HG02763 (cell line): ENCODE measurements at regions not wholly inside any gene's neighbourhood (a gene's known extent, or its start where the extent isn't known, plus 50 kb on each side); places are given as distances from the start of the nearest gene placed in this dataset.
A peak's percentile ranks its signal among the peaks of the same experiment; 100 is the strongest.
"Not testable (repeated sequence)": the region's sequence is repeated elsewhere in the genome, so short reads cannot be mapped to it uniquely, and the experiment has no call there.

Experiments
- ATAC-seq: cut with Tn5 transposase; IDR thresholded peaks from one replicate; pipeline ENCODE4 v1.9.1; 2021; ENCODE audit warnings: mild to moderate bottlenecking, moderate library complexity; ENCODE audit not compliant: unreplicated experiment

- ATAC-seq = no peak
These were observed 543.6 kb downstream of the EDEM1 start for GRCh38 chr3:5731100-5731499.

- ATAC-seq = no peak
These were observed 544.6 kb downstream of the EDEM1 start for GRCh38 chr3:5732081-5732480.

GRCh38 chr3:5733995-5734394, 546.5 kb downstream of the EDEM1 start:
- ATAC-seq = no peak

GRCh38 chr3:5735896-5736295, 548.4 kb downstream of the EDEM1 start:
- ATAC-seq = no peak

- ATAC-seq = no peak
These were observed 551.9 kb downstream of the EDEM1 start for GRCh38 chr3:5739299-5739935.

- no peak for ATAC-seq
These were observed 552.4 kb downstream of the EDEM1 start for GRCh38 chr3:5739949-5740348.

GRCh38 chr3:5741017-5741416, 553.5 kb downstream of the EDEM1 start:
- ATAC-seq = no peak

GRCh38 chr3:5750091-5750490, 562.6 kb downstream of the EDEM1 start:
- no peak for ATAC-seq

GRCh38 chr3:5750874-5751640, 563.5 kb downstream of the EDEM1 start:
- ATAC-seq = no peak

- ATAC-seq = peak; percentile 48
These were observed 567.1 kb downstream of the EDEM1 start for GRCh38 chr3:5754602-5755001.

GRCh38 chr3:5756443-5756842, 568.9 kb downstream of the EDEM1 start:
- no peak for ATAC-seq

GRCh38 chr3:5757213-5757804, 569.8 kb downstream of the EDEM1 start:
- no peak for ATAC-seq

GRCh38 chr3:5758699-5759098, 571.2 kb downstream of the EDEM1 start:
- no peak for ATAC-seq

GRCh38 chr3:5762506-5762905, 575.0 kb downstream of the EDEM1 start:
- no peak for ATAC-seq

GRCh38 chr3:5766848-5767247, 579.3 kb downstream of the EDEM1 start:
- no peak for ATAC-seq

- no peak for ATAC-seq
These were observed 579.8 kb downstream of the EDEM1 start for GRCh38 chr3:5767304-5767703.

GRCh38 chr3:5768281-5768945, 580.9 kb downstream of the EDEM1 start:
- ATAC-seq = no peak

- no peak for ATAC-seq
These were observed 582.3 kb downstream of the EDEM1 start for GRCh38 chr3:5769825-5770224.

GRCh38 chr3:5774337-5774736, 586.8 kb downstream of the EDEM1 start:
- ATAC-seq = no peak

GRCh38 chr3:5775100-5775499, 587.6 kb downstream of the EDEM1 start:
- not testable (repeated sequence) for ATAC-seq

- no peak for ATAC-seq
These were observed 597.2 kb downstream of the EDEM1 start for GRCh38 chr3:5784690-5785089.
